Liver (tissue), 6 donors: ENCODE measurements at regions not wholly inside any gene's neighbourhood (a gene's known extent, or its start where the extent isn't known, plus 50 kb on each side); places are given as distances from the start of the nearest gene placed in this dataset.
"Not testable (repeated sequence)": the region's sequence is repeated elsewhere in the genome, so short reads cannot be mapped to it uniquely, and the experiment has no call there.

ENCODE experiments used
- DNase-seq: peaks from one replicate; pipeline ENCODE4 v3.0.0-alpha.2; 2017; ENCODE audit warnings: low spot score
- H3K27ac ChIP-seq, 2 donors: one replicate each; pipeline ENCODE4 v1.7.0; 2013; ENCODE audit warnings: inconsistent platforms in 2 of 2, low read length in 2 of 2, control low read depth in 1 of 2, low read depth in 1 of 2, mild to moderate bottlenecking in 1 of 2
- H3K27me3 ChIP-seq, 4 donors: one replicate each; pipeline versions ENCODE4 v1.6.1 to v1.7.0; 2013; ENCODE audit warnings: low read length in 3 of 4, inconsistent platforms in 1 of 4, mild to moderate bottlenecking in 1 of 4, moderate library complexity in 1 of 4; ENCODE audit not compliant: control insufficient read depth in 4 of 4, insufficient read depth in 4 of 4
- H3K36me3 ChIP-seq, 4 donors: one replicate each; pipeline versions ENCODE4 v1.6.1 to v1.7.0; 2013; ENCODE audit warnings: low read length in 3 of 4, mild to moderate bottlenecking in 3 of 4, low read depth in 1 of 4, moderate library complexity in 1 of 4; ENCODE audit not compliant: control insufficient read depth in 4 of 4, insufficient read depth in 3 of 4
- H3K4me1 ChIP-seq, 4 donors: one replicate each; pipeline versions ENCODE4 v1.6.1 to v1.7.0; 2013; ENCODE audit warnings: low read length in 3 of 4, mild to moderate bottlenecking in 3 of 4, moderate library complexity in 1 of 4; ENCODE audit not compliant: control insufficient read depth in 4 of 4, insufficient read depth in 4 of 4
- H3K4me3 ChIP-seq, 3 donors: one replicate each; pipeline versions ENCODE4 v1.6.1 to v1.7.0; 2013; ENCODE audit warnings: low read length in 3 of 3, control low read depth in 1 of 3, low read depth in 1 of 3, mild to moderate bottlenecking in 1 of 3
- H3K9ac ChIP-seq, 2 donors: one replicate each; pipeline ENCODE4 v1.7.0; 2013; ENCODE audit warnings: low read length in 2 of 2, mild to moderate bottlenecking in 2 of 2, moderate library complexity in 2 of 2, control low read depth in 1 of 2, low read depth in 1 of 2
- H3K9me3 ChIP-seq, 4 donors: one replicate each; pipeline versions ENCODE4 v1.6.1 to v1.7.0; 2013; ENCODE audit warnings: low read length in 3 of 4; ENCODE audit not compliant: control insufficient read depth in 4 of 4
- WGBS: extraction: QIAGEN DNeasy Blood & Tissue Kit; methylation state at CpG from one replicate; pipeline ENCODE4 v1.1.7; 2013; 5-methylcytosine and 5-hydroxymethylcytosine counted together
- donor health status: healthy.
- donor health status: healthy.
- donor health status: healthy.

GRCh38 chr4:49510238-49510637, 524.2 kb downstream of the CWH43 start:
- H3K36me3 ChIP-seq, H3K27ac ChIP-seq, DNase-seq, H3K4me1 ChIP-seq, H3K27me3 ChIP-seq, H3K9ac ChIP-seq: not testable (repeated sequence)
- peak overlapping the region in 1 of 3 donors; percentile 60 for H3K4me3 ChIP-seq
- WGBS: 65% methylated on average over 6 of the region's 7 CpGs
- peaks cover 2 to 35% (median 11%) of the 10 kb centered on the region in 4 donors for H3K9me3 ChIP-seq

- H3K27ac ChIP-seq, DNase-seq, H3K36me3 ChIP-seq, H3K27me3 ChIP-seq, H3K4me1 ChIP-seq, H3K9ac ChIP-seq: not testable (repeated sequence)
- H3K4me3 ChIP-seq: peak overlapping the region in 1 of 3 donors; percentile 39
- H3K9me3 ChIP-seq: peaks cover 2 to 39% (median 11%) of the 10 kb centered on the region in 4 donors
- 56% methylated on average over 10 of the region's 10 CpGs for WGBS
Observed at GRCh38 chr4:49511353-49511752, 525.3 kb downstream of the CWH43 start.

- not testable (repeated sequence) for H3K9ac ChIP-seq, H3K4me1 ChIP-seq, DNase-seq, H3K27me3 ChIP-seq, H3K36me3 ChIP-seq, H3K27ac ChIP-seq
- H3K9me3 ChIP-seq: peaks cover 2 to 41% (median 11%) of the 10 kb centered on the region in 4 donors
- 63% methylated on average over 13 of the region's 13 CpGs for WGBS
- peak overlapping the region in 1 of 3 donors; percentile 5 for H3K4me3 ChIP-seq
Observed at GRCh38 chr4:49511881-49512491, 525.9 kb downstream of the CWH43 start.

GRCh38 chr4:49512641-49513545, 526.8 kb downstream of the CWH43 start:
- not testable (repeated sequence) for H3K9ac ChIP-seq, H3K36me3 ChIP-seq, DNase-seq, H3K27ac ChIP-seq, H3K4me3 ChIP-seq, H3K27me3 ChIP-seq, H3K4me1 ChIP-seq
- 73% methylated on average over 33 of the region's 33 CpGs for WGBS
- H3K9me3 ChIP-seq: peaks cover 2 to 41% (median 11%) of the 10 kb centered on the region in 4 donors

- not testable (repeated sequence) for H3K4me1 ChIP-seq, H3K4me3 ChIP-seq, H3K27me3 ChIP-seq, H3K27ac ChIP-seq, H3K9ac ChIP-seq, H3K36me3 ChIP-seq, DNase-seq
- peaks cover 2 to 41% (median 11%) of the 10 kb centered on the region in 4 donors for H3K9me3 ChIP-seq
- WGBS: 76% methylated on average over 8 of the region's 11 CpGs
Observed at GRCh38 chr4:49513546-49514115, 527.6 kb downstream of the CWH43 start.

GRCh38 chr4:49514171-49514699, 528.2 kb downstream of the CWH43 start:
- WGBS: 59% methylated on average over 16 of the region's 18 CpGs
- not testable (repeated sequence) for H3K4me3 ChIP-seq, H3K4me1 ChIP-seq, DNase-seq, H3K27me3 ChIP-seq, H3K36me3 ChIP-seq, H3K27ac ChIP-seq, H3K9ac ChIP-seq
- peaks cover 2 to 41% (median 11%) of the 10 kb centered on the region in 4 donors for H3K9me3 ChIP-seq

GRCh38 chr4:49514841-49515240, 528.8 kb downstream of the CWH43 start:
- not testable (repeated sequence) for DNase-seq, H3K27ac ChIP-seq, H3K4me1 ChIP-seq, H3K9ac ChIP-seq, H3K27me3 ChIP-seq, H3K4me3 ChIP-seq, H3K36me3 ChIP-seq
- 59% methylated on average over 6 of the region's 6 CpGs for WGBS
- H3K9me3 ChIP-seq: peaks cover 2 to 41% (median 11%) of the 10 kb centered on the region in 4 donors

GRCh38 chr4:49515241-49515640, 529.2 kb downstream of the CWH43 start:
- not testable (repeated sequence) for DNase-seq, H3K27me3 ChIP-seq, H3K27ac ChIP-seq, H3K9ac ChIP-seq, H3K4me1 ChIP-seq, H3K4me3 ChIP-seq, H3K36me3 ChIP-seq
- peaks cover 2 to 39% (median 10%) of the 10 kb centered on the region in 4 donors for H3K9me3 ChIP-seq
- WGBS: 61% methylated on average over 10 of the region's 10 CpGs
